Daoy (cell line): ENCODE measurements at regions not wholly inside any gene's neighbourhood (a gene's known extent, or its start where the extent isn't known, plus 50 kb on each side); places are given as distances from the start of the nearest gene placed in this dataset.
"Not testable (repeated sequence)": the region's sequence is repeated elsewhere in the genome, so short reads cannot be mapped to it uniquely, and the experiment has no call there.

Source experiments
- DNase-seq: peaks from one replicate; pipeline ENCODE4 v3.0.0-alpha.2; 2015; ENCODE audit warnings: low read depth

GRCh38 chr9:13941714-13942113, 372.2 kb downstream of the NFIB start:
- no peak for DNase-seq

GRCh38 chr9:13939701-13940490, 374.0 kb downstream of the NFIB start:
- no peak for DNase-seq

GRCh38 chr9:13939134-13939533, 374.8 kb downstream of the NFIB start:
- peak; percentile 65 for DNase-seq

GRCh38 chr9:13934416-13934815, 379.5 kb downstream of the NFIB start:
- no peak for DNase-seq

- DNase-seq, result no peak
Measured at GRCh38 chr9:13933268-13933656, 380.7 kb downstream of the NFIB start.

GRCh38 chr9:13932528-13933267, 381.2 kb downstream of the NFIB start:
- DNase-seq, result no peak

- DNase-seq, result no peak
Measured at GRCh38 chr9:13929013-13929412, 384.9 kb downstream of the NFIB start.

GRCh38 chr9:13923381-13923780, 390.6 kb downstream of the NFIB start:
- DNase-seq, result no peak

- no peak for DNase-seq
Measured at GRCh38 chr9:13920557-13920956, 393.4 kb downstream of the NFIB start.

GRCh38 chr9:13919401-13919800, 394.5 kb downstream of the NFIB start:
- DNase-seq, result no peak

- DNase-seq, result no peak
Measured at GRCh38 chr9:13917534-13917933, 396.4 kb downstream of the NFIB start.

GRCh38 chr9:13915591-13916301, 398.2 kb downstream of the NFIB start:
- DNase-seq, result peak; percentile 72

- no peak for DNase-seq
Measured at GRCh38 chr9:13915131-13915530, 398.8 kb downstream of the NFIB start.

GRCh38 chr9:13911473-13911872, 402.5 kb downstream of the NFIB start:
- no peak for DNase-seq

- DNase-seq, result not testable (repeated sequence)
Measured at GRCh38 chr9:13907842-13908241, 406.1 kb downstream of the NFIB start.

- DNase-seq, result peak; percentile 18
Measured at GRCh38 chr9:13904746-13905145, 409.2 kb downstream of the NFIB start.

GRCh38 chr9:13904311-13904710, 409.6 kb downstream of the NFIB start:
- DNase-seq, result no peak

GRCh38 chr9:13902286-13903066, 411.5 kb downstream of the NFIB start:
- no peak for DNase-seq

GRCh38 chr9:13901176-13901575, 412.8 kb downstream of the NFIB start:
- DNase-seq, result no peak

GRCh38 chr9:13900449-13900848, 413.5 kb downstream of the NFIB start:
- no peak for DNase-seq

GRCh38 chr9:13899924-13900323, 414.0 kb downstream of the NFIB start:
- no peak for DNase-seq

GRCh38 chr9:13898957-13899356, 415.0 kb downstream of the NFIB start:
- no peak for DNase-seq
